HG02938 (cell line): ENCODE measurements at regions not wholly inside any gene's neighbourhood (a gene's known extent, or its start where the extent isn't known, plus 50 kb on each side); places are given as distances from the start of the nearest gene placed in this dataset.

Source experiments
- ATAC-seq: cut with Tn5 transposase; IDR thresholded peaks from one replicate; pipeline ENCODE4 v1.9.1; 2021; ENCODE audit warnings: mild to moderate bottlenecking, moderate library complexity; ENCODE audit not compliant: unreplicated experiment

DNA sequence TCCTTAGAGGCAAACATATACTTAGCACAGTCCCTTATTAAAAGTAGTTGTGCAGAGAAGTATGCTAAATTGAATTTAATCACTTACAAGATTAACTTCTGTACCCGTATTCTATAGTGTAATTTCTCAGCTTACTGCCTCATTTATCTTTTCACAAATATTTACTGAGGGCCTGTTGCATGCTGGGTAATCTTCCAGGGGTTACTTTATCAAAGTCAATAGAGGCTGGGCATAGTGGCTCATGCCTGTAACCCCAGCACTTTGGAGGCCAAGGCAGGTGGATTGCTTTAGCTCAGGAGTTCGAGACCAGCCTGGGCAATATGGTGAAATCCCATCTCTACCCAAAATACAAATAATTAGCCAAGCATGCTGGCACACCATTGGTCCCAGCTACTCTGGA lies 111.7 kb upstream of the RAB27B start:
- ATAC-seq = no peak

DNA sequence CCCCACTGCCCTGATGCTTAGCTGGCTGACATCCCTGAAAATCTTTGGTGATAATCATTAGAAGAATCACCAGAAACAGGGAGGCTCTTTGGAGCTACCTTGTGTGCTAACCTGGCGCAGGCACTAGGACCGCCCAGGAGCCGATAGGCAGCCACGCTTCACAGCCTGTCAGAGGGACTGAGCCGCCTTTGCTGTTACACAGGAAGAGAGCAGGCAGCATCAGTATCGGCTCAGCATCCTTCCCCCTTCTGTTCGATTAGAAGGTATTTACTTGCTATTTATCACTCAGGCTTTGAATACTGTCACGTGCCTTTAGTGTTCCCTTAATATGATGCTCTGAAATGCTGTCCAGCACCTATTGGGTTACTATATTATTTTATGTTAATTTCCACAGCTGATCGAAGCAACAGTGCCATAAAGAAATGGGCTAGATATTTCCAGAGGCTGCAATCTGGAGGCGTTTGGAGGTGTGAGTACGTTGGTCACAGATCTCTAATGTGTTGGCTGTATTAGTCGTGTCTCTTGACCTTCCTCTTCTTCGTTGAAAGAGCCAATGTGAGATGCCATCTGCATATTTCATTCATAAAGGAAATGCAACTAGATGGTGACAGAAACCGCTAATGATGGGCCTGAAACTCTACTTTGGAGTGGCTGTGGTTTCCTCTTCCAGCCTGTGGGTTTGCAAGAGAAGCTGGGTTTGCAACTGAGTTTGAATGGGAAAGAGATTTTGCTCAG lies 110.4 kb upstream of the RAB27B start:
- ATAC-seq = peak; percentile 88

DNA sequence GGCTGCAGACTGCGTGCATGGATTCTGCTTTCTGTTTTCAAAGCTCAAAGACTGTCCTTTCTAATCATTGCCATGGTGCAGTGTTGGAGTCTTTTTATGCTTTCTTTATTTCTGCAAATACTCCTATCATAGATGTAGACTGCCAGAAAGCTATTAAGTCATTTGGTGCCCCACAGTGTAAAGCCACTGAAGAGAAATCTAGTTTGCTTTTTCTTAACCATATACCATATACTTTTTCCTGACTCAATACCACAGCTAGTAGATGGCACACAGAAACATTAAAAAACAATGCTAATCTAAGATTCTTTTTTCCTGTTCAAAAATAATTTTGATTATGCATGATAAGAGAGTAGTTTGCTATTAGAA lies 109.9 kb upstream of the RAB27B start:
- ATAC-seq = no peak

DNA sequence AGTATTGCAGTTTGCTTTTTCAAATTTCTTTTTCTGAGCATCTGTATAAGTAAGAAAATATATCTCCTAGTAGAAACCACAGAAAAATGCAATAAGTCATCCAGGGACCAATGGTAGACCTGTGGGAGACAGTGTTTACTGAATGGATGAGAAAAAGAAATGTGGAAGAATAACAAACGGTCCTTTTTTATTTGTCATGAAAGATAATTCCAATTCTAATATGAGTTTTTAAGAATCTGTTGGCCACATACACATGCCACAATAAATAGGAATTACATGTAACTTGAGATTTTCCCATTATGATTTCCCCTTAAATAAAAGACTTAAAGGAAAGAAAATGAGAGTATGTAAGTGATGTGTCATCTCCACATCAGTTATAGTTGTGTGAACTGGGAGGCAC lies 107.7 kb upstream of the RAB27B start:
- ATAC-seq = no peak

DNA sequence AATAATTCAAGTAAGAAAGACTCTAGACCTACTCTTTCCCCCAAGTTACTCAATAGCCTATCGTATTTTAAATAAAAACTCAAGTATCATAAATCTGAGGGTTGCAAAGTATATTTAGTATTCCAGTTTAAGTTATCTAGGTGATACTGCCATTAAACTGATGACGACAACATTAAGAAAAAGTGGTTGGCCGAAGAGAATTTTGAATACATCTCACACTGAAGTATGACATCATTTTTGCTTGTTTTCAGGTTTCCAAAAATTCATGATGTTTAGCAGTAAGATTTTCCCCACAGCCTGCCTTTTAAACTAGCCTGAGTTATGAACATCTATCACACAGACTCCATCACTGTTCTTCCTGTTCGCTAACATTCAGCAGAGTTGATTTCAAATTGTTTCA lies 102.1 kb upstream of the RAB27B start:
- no peak for ATAC-seq

DNA sequence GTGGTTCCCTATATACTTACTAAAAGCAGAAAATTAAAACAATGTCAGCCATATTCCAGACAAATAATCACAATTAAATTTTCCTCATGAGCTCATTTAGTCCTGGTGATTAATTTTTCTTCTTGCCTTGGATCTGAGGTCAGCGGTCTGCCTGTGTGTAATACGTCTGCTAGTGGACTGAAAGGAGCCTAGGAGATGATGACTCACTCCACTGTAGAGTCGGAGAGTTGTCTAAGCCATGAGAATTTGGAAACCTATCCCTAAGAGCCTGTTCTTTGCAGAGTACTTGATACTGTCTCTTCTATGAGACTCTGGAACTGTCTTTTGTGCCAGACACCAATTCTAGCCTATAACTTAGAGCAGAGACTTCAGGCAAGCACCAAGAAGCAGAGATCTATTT lies 94.2 kb upstream of the RAB27B start:
- ATAC-seq = no peak

DNA sequence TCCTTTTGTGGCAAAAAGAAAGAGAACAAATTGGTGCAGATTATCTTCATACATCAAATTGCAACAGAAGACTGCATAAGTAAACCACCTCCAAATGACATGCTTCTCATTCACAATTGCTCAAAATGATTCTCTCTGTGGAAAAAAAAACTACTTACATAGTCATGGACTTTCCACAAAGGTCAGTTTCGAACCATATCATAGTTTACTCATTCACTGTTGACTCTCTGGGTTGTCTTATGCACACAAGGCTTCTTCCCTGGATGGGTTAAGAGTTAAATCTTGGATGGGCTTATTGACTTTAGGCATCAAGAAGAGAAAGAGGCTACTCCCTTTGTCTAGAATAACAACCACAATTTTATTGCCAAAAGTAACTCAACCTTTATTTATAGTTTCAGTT lies 91.3 kb upstream of the RAB27B start:
- ATAC-seq = no peak

DNA sequence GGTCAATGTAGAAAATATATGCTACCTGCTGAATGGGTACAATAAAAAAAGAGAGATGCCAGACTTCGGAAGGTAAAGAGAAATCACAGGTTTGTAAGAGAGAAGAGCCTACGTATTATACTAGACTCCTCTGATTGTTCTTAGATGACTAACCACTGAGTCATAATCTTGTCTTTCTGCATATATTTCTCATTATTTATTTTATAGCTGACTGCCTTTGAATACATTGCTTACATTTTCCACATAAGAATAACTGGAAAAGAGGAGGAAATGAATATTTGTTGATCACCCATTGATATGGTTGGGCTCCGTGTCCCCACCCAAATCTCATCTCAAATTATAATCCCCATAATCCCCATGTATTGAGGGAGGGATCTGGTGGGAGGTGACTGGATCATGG lies 90.3 kb upstream of the RAB27B start:
- ATAC-seq = no peak

DNA sequence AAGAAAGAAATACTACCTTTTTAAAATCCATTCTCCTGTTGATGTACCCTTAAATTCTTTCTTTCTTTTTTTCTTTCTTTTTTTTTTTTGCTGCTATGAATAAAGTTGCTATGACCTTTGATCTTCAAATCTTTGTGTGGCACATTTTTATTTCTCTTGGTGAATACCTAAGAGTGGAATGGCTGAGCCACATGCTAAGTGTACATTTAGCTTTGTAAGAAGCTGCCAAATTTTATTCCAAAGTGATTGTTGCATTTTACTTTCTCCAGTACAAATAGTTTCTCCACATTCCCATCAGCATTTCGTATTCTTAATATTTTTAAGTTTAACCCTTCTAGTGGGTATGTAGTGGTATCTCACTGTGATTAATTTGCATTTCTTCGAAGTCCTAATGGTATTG lies 88.8 kb upstream of the RAB27B start:
- no peak for ATAC-seq

DNA sequence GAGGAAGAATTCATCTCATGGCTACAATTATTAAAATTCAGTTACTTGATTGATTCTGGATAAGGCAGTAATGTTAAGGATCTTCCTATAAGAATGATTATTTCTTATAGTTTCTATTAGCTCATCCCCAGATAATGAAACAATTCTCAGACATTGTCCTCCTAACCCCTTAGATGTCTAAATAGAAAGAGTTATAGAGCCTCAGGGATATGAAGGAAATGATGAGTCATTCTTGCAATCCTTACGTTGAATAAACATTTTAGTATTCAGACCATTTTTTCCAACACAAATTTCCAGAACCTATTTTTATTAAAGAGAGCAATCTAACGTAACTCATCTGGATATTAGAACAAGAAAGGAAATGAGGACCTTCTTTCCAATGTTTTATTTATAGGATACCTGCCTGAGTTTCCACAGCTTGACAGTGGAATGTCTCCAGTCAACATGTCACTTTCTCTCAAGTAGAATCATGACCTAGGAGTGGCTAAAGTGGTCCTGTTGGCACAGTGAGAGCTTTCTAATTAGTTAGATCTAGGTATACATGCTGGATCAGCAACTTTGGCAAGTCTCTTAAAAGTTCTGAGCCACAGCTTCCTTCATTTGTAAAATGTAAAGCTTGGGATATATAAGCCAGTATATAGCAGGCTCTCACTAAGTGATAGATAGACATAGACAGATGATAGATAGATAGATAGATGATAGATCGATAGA lies 88.0 kb upstream of the RAB27B start:
- no peak for ATAC-seq

DNA sequence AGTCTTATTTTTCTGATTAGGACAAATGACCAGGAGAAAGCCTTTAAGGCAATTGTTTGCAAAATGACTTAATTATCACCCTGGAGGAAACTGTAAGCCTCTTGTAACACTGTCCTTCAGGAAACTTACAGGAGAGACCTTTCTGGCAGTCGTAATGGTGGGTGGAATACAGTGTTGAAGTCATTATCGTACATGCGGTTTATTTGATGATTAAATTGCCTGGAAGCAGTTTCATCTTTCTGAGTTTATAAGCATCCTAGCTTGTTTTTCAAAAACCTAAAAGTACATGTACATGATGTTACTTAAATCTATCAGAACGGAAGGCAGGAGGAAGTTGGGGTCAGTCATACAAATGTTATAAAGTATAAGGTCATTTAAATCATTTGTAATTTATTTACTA lies 86.2 kb upstream of the RAB27B start:
- no peak for ATAC-seq

DNA sequence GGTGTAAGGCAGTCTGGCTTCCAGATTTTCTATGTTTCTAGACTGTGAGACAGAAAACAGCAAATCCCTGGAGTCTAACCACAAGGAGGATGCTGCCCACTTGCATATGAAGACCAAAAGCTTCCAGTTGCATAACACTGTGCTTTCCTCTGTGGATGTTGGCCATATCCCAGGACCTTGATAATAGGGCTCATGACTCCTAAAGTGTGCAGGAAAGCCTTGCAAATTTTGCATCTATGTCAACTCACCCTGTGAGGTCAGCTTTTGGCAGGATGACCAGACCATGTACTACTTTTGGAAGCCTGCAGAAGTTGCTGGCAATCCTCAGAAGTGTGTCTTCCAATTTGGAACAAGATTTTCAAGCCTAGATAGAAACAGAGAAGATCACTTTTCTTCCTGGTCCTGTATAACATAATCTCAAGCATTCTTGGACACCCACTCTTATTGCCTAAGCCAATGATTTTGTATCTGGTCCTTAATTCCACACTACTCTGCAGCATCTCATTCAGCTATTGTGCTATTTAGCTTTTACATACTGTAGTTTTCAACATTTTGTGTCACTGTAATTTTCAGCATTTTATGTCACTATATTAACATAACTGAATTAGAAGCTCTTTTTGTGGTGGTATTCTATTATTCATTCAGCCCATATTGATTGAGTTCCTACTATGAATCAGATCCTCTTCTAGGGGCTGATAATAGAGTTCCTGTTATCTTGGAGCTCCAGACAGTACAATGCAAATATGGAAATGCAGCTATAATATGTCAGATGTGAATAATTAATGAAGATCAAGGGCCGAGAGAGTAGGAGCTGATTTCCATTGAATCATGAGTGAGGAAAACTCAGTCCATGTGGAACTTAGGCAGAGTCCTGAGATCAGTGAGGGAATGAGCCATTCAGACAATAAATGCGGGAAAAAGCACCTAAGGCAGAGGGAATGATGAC lies 85.3 kb upstream of the RAB27B start:
- ATAC-seq = no peak

DNA sequence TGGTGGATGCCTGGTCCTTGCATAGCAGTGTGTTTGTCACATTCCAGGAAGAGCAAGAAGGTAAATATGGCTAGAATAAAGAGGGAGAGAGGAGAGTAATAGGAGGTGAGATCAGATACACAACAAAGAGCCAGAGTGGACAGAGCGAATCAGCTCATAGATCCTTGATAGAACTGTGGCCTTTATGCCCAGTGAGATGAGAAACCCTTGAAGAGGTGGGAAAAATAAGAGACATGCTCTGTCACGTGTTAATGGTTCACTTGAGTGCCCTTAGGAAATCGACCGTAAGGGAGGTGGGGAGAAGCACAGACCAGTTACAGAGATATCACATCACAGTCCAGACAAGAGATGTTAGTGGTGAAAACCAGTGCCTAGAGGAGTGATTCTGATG lies 84.7 kb upstream of the RAB27B start:
- ATAC-seq = no peak

DNA sequence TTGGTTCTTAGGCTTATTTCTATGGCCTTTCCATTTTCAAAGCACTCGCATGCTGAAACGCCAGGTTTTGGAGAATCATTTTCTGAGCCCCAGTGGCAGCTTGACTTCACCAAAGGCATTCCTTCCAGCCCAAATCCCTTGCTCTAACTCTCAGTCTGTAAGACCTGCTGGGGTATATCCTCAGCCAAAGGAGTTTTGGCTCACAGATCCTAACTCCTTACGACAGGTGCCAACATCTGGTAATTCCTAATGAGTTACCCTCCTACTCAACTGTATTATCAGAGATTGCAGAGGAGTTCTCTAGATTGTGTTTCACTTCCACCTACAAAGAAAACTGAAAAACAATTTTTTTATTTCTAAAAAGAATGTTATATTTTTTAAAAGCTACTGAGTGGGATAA lies 79.0 kb upstream of the RAB27B start:
- no peak for ATAC-seq

DNA sequence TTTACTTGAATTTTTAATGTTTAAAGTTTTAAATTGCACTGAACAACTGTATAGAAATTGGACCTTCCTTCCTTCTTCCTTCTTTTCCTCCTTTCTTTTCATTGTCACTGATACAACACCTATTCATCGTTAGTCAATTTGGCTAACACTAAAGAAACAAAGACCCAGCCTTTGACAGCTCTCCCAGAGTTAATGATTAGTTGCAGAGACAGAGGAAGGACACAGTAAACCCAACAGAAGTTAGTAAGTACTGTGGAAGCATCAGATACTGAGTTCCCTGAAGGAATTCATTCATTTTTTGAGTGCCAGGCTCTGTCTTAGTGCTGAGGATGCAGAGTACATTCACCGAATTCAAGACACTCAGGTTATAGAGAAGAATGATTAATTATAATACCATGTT lies 77.9 kb upstream of the RAB27B start:
- ATAC-seq = no peak

DNA sequence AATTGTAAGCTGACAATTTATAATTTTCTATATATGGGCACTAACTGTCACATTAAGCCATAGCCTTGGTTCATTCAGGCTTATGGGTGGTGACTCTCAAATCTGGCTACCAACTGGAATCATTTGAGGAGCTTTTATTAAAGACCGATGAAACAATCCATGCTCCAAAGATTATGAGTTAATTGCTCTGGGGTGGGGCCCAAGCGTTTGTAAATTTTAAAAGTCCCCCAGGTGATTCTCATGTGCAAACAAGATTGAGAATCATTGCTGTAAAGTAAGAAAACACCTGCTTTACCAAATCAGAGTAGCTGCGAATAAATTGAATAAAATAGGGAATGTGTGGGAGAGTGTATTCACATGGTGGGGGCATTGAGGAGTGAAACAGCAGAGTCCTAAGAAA lies 76.1 kb upstream of the RAB27B start:
- ATAC-seq = no peak

DNA sequence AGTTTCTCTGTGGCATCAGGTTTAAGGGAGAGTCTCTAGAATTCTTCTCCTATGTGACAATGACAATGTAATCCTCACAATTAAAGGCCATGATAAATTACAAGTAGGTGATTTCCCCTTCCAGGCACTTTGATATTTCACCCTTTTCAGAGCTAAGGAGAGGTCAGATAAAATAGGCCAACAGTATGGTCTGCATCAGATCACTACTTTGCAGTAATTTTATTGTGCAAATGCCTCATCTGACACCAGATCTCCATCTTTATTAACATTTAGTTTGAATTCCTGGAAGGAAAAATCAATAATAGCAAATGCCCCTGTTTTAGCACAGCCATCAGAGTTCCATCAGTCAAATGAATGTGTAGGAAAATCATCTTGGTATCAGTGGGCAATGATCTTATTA lies 72.8 kb upstream of the RAB27B start:
- no peak for ATAC-seq

DNA sequence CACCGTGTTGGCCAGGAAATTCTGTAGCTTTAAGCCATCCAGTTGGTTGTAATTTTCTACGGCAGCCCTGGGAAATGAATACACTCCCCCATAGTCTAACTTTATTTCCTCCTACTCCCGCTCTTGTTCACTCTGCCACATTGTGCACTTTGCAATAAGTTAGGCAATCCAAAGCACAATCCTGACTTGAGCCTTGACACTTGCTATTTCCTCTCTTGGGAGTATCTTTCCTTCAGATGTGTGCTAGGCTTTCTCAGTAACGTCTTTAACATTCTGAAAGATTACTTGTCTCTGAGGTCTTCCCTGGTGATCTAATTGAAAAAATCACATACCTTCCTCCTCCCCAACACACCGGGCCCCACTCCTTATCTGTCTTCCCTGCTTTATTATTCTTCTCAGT lies 65.9 kb upstream of the RAB27B start:
- no peak for ATAC-seq

DNA sequence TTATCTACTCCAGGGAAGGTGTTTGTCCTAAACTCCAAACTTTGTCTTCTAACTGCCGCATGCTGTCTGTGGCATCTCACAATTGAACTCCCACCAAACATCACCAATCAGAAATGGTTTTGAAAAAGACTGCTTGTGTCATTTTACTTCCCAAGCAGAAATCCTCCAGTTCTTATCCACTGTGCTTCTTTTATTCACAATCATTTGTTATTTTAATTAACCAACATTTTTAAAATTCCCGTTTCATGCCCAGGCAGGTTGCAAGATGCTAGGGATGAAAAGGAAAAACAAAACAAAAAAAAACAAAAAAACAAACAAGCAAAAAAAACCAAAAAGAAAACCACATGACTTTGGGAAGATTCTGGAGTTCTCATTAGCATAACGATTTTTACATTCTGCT lies 63.5 kb upstream of the RAB27B start:
- no peak for ATAC-seq

DNA sequence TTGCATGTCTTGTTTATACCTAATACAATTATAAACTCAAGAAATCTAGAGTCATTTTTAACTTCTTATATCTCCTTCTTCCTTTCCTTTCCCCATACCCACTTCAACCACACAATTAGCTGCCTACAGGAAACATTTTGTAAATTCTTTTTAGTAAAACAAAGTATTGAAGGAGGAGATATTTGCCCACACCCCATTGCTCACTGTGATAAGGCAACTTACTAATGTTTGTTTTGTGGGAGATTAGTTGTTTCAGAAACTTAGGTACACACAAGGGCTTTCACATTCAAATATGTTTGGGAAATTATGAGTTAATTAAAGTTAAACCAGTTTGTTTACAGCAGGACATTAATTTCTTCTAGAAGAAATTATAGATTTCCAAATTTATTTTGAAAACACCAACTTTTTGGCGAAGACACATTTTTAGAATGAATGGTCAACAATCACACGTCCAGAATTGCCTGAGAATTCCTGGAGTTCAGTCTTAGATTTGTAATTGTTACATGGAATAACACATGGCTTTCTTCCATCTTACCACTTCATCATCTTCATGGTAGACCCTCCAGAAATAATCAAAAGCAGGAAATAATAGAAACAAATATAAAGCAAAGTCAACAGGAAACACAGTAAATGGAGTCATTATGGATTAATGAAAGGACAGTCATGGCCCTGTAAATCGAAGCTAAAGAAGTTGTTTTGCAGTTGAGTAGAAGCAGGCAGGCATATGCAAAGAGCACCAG lies 62.5 kb upstream of the RAB27B start:
- no peak for ATAC-seq

DNA sequence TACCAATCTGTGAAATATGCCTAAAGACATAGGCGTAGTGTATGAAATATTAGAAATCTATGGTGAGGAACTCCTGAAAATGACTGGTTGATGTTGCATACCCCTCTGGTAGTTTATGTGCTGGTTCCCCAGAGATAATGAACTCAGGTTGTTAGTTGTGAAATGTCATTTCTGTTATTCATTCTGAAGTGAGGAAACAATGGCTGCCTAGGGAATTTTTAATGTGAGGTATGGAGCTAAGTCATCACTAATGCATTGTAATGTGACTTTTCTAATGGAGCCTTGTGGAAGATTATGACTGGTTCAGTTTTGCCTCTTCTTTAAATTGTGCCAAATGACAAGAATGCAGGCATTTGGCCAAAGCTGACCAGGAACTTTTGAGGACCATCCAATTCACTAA lies 61.6 kb upstream of the RAB27B start:
- ATAC-seq = no peak
